NCI-H187 (cell line): ENCODE measurements at regions not wholly inside any gene's neighbourhood (a gene's known extent, or its start where the extent isn't known, plus 50 kb on each side); places are given as distances from the start of the nearest gene placed in this dataset.

Source experiments
- DNase-seq, 2 experiments: peaks; one replicate each; lab custom pipeline; 2025; lab: John Stamatoyannopoulos, UW

DNA sequence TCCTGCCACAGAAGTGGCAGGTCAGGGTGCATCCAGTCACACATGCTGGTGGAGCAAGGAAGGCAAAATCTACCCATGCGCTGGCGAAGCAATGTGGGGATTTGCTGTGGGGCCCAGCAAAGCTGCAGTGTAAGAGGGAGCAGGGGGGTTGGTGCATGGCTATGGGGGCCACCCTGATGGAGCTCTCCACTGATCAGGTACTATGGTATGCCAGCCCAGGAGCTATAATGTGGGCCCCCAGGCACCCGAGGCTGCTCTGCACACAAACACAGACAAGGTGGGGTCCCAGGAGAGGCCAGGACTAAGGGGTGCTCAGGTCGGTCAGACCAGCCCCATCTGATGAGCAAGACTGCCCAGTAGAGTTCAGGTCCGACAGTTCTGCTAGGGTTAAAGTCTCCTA, 213.5 kb downstream of the ZC3H11B start:
- DNase-seq: no peak

DNA sequence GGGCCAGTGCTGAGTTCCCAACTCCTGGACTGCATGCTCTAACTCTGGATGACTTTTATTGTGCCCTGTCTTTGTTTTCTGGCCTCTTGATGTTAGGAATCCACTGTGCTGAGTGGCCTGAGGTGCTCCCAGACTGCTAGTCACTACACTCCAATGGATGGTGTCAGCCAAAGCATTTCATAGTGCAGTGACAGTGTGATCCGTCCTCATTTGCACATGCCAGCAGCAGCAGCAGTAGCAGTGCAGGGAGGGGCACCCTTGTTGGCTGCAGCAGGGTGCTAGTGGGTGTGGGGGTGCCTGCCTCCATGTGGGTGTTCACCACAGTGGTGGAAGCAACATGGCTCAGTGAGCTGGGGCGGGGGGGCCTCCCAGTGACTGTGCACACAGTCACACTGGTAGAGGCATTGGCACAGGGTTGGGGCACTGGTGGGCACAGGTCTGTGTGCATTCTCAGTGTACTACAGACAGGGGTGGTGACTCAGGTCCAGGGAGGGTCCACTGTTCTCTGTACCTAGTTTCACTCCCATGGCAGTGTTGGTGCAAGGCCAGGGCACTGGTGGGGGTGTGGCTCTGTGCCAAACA, 214.0 kb downstream of the ZC3H11B start:
- no peak for DNase-seq

DNA sequence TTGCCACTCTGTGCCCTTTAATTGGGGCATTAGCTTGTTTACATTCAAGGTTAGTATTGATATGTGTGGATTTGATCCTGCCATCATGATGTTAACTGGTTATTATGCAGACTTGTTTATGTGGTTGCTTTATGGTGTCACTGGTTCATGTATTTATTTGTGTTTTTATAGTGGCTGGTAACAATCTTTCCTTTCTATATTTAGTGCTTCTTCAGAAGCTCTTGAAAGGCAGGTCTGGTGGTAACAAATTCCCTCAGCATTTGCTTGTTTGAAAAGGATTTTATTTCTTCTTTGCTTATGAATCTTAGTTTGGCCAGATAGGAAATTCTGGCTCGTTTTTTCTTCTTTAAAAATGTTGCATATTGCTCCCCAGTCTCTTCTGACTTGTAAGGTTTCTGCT, 215.4 kb downstream of the ZC3H11B start:
- no peak for DNase-seq

DNA sequence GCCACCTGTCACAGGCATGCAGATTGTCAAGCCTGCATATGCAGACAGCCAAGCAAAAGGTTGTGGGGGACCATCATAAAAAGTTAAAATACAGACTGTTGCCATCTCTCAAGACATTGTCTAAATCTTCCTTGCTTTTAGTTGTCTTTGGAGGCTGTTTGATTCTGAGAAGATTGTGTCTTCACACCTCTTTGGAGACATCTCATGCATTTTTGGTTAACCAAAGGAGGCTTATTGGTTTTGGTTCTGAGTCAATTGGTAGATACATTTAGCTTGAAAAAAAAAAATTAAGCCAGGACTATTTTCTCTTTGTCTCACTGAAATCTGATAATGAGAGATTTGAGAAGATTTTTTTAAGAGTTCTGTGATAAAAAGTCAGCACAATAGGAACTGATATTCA, 217.6 kb downstream of the LYPLAL1 start:
- DNase-seq: no peak

DNA sequence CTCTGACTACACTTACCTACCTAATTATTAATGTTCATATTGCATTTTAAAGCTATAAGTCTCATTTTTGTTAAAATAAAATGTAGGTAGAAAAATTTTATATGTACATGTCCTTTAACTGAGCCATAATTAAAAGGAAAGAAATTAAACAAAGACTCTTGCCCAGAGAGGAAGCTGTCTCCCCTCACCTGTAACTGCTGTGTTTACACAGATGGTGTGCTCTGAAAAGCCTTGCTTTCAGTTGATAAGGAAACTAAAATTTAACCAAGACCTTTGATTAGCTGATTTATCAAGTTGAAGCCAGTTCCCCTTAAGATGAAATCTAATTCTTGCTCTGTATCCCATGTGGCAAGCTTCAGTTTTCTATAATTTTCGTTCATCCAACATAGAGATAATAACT, 213.5 kb downstream of the LYPLAL1 start:
- DNase-seq: no peak

DNA sequence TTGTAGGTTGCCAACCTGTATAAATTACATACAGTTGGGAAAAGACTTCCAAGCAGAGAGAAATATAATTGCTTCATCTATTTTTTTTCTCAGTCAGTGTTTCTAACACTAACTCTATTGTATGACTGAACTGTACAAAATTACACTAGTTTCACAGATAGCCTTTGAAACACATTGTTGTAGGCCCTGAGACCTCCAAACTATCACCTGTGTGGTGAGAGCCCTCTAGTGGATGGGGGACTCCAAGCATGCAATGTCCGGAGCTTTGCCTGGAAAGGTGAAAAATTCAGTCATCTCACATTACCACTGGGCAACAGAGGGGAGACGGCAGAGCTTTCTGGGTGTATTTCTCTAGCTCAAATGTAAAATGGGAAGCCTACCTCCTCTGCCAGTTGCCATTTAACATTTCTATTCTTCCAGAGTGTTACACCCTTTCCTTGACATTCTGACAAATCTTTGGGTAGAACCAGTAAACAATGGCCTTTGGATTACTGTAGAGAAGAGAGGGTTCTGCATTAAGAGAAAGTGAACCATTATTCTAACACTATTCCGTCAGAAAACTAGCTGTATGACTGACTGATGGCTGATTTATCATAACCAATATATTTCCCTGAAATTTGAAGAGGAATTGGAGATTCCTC, 212.2 kb downstream of the LYPLAL1 start:
- DNase-seq: no peak

DNA sequence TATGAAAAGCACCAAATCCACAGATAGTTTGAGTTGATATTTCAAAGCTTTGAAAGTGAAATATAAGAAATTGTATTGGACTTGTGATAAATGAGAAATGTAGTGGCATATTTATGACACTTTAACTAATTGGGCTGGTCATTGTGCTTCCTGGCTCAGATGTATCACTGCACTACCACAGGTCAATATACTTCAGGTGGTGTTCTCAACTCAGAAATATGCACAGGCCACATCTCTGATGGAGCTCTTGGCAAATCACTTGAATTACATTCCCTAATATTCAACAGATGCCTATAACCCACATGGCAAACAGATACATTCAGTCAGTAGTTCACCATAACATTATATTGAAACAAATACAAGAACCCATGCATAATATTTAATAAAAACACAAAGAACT, 209.6 kb downstream of the LYPLAL1 start:
- no peak for DNase-seq

DNA sequence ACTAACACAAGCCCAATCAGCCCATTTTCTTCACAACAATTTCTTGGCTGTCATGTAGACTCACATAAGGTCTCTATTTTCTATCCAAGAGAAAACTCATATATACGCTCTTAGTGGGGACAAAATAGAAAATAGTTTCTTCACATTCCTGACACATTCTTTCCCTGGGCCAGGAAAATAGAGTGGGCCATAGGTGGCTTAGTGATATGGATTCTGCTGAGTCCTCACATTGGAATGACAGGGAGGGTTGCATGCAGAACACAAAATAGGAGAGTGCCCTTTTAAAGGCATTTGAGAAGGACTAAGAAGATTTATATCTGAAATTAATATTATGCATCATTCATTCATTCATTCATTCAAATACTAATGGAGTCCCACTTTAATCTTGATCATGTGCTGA, 207.7 kb downstream of the LYPLAL1 start:
- no peak for DNase-seq

DNA sequence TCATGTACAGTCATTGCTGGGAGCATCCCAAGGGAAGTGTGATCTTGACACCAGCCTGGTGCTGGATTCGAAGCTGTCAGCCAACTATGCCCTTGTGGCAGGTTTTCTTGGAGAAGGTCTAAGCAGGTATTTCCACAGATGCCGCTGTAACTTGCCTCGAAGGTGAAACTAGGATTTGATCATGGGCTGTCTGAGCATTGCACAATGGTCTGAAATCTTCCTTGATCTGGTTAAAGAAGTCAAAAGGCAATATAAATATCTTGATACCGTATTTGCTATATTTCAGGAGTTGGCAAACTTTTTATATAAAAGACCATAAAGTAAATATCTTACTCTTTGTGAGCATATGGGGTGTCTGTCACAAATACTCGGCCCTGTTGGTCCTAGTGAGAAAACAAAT, 206.8 kb downstream of the LYPLAL1 start:
- no peak for DNase-seq

DNA sequence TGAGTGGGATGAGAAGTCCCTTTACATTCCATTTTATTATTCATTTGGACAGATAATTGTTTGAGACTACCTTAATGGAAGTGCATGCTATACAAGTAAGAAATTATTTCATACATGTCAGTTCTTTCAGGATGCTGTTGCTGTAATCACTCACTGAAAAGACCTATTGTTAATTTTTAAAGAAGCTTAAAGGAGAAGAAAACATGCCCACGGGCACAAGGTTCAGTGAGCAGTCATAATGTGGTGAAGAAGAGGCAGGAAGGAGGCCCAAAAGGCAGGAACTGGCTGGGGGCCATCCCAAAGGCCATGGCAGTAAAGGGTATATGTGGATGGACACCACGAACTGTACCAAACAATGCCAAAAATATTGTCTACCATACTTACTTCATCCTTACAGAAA, 206.0 kb downstream of the LYPLAL1 start:
- DNase-seq: no peak

DNA sequence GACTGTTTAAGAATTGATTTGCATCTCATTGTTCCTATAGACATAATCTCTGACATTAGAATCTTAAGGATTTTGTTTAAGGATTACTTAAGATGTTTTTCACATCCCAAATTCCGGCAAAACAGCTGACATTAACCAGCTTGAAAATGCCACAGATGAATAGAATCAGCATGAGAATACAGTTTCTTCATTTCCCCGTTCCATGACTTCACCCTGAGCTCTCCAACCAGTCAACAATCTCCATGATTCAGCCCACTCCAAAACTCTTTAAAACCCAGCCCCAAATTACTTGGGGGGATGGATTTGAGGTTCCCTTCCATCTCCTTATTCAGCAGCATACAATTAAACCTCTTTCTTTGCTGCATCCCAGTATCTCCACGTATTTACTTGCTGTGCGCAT, 201.0 kb downstream of the LYPLAL1 start:
- no peak for DNase-seq

DNA sequence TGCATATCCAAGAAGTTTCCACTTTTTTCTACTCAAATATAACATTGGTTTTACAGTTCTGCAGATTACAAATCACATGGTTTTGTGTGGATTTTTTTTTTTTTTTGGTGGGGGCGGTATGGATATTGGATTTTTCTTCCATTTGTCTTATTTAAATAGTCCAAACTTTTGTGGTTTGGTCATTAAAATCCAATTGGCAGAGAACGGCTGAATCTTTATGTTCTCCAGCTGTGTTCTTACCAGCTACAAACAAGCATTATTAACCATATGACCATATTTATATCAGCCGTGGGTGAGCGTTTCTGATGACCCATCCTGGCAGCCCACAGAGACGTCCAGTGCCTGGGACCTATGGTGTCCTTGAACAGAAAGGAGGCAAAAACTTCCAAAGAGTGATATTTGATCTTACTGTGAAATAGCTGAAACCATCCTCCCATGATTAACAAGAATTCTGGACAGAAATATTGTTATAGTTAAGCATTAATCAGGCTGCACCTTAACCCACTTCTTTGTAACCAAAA, 200.4 kb downstream of the LYPLAL1 start:
- no peak for DNase-seq

DNA sequence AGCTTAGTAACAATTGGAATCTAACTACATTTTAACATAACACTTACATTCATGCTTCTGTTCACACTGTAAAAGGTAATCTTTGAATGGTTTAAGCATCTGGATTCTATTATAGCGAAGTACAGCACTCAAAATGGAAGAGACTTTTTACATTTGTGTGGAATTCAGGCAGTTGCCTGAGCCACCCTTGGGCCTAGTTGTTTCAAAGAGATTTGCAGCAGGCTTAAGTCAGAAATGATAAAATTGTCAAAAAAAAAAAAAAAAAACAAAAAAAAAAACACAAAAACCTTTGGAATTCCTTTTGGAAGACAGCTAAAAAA, 199.9 kb downstream of the LYPLAL1 start:
- no peak for DNase-seq

DNA sequence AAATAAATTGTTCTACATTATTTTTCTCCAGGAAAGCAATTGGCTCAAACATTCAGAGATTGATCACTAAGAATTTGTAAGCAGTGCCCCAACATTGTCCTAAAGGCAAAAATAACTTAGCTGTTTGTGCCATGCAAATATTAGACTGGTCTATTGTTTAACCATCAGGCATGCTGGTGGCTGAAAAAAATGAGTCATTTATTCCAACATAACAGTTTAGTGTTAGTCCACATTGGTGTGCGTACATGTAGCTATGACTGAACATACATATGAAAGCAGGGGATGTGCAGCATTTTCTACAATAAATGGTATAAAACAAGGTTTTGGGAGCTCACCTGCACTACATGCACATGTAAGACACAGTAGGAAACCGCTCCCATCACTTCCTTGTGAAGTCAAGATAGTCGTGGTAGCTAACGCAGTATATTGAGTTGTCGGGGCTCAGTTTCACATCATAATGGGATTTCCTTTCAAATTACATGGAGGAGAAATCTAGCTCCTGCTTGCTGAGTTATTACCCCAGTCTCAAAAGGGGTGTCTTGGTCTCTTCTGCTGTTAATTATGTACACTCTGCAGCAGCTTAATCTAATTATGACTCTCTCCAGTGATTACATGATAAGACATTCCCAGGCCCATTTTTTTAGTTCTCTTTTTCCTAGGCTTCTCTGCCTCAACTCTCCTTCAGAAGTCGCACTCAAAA, 199.4 kb downstream of the LYPLAL1 start:
- DNase-seq: no peak

DNA sequence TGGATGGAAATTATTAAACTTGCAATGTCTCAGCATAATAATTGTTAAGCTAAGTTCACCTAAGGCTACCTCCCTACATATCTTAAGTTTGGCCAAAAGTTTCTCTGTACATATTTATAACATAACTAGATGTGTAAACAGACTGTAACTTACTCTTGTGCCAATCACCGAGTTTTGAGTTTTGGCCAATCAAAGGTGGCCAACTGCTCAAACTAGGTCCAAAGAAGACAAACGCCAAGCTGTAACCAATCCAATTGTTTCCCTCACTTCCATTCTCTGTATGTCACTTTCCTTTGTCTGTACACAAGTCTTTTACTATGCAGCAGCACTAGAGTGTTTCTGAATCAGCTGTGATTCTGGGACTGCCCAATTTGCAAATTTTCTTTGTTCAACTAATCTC, 197.8 kb downstream of the LYPLAL1 start:
- DNase-seq: no peak

DNA sequence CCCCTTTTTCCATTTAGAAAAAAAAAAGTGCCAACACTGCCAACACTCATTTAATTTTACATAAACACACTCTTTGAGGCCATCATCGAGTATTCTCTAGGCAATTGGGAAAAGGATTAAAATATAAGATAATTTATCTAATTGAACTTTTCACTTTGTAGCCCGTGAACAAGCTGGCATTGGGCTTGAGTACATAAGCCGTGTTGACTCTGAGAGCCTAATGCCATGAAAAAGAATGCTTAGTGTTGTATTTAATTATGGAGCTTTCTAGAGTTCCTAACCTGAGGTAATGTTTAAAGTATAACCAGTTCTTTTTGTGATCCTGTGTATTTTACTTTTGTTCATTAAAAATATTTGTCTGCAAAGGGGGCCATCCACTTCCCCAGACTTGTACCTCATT, 193.8 kb downstream of the LYPLAL1 start:
- no peak for DNase-seq

DNA sequence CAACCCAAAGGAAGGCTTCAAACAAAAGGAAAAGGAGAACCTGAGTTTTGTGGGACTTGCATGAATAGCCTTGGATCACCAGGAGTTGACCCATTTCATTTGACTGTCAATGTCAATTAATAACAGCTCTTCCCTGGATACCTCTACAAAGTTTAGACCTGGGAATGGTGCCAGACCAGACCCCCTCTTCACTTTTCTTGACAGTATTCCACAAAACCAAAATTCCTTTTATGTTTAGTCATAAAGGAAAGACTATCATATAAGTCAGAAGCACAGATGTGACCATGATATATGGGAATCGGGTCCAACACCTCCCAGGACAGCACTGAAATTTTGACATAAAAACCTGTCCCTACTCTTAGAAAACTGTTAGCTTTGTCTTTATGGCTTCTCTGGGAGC, 191.8 kb downstream of the LYPLAL1 start:
- DNase-seq: no peak

DNA sequence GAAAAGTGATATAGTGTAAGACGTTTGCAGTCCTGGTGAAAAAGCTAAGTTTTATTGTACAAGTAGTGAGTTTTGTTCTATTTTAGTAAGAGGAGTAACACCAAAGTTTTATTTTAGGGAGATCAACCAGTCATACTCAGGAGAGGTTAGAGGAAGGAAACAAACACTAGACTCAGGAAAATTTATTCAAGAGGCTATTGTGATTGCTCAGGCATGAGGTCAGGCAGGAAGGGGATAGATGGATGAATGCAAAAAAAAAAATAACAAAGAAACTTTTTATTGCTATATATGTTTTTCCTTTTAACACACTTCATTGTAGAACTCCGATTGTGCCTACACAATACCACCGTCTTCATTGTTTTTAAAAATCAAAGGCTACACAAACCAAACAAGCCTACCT, 189.0 kb downstream of the LYPLAL1 start:
- DNase-seq: no peak

DNA sequence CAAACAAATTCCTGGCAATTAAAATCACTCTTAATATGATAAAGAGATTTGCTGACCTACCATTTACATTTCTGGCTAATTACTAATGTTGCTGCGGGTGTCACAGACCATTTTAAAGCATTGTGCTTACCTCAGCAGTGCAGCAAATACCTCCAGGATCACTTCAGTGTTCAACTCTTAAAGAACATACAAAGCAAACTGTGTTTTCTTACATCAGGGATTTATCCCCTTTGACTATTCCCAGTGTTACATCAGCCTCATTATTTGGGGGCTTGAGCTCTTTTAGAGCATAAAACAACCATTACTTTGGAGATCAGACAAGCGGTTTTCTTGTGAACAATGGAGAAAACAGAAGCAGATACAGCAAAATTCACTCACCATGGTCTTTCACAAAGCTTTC, 185.4 kb downstream of the LYPLAL1 start:
- no peak for DNase-seq

DNA sequence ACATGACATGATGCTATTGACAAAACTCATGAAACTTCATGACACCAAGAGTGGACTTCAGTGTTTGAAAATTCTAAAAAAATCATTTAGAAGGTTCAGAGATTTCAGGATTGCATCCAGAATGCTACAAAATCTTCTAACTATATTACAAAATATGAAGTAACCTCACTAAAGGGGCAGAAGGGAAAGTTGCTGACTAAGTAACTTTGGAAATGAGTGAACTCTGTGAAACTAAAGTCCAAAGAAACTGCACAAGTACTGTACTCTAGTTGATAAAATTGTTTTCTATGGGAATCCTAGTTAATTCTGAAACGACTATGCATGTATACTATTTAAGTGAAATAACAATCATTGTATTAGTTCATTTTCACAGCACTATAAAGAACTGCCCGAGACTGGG, 184.4 kb downstream of the LYPLAL1 start:
- DNase-seq: no peak

DNA sequence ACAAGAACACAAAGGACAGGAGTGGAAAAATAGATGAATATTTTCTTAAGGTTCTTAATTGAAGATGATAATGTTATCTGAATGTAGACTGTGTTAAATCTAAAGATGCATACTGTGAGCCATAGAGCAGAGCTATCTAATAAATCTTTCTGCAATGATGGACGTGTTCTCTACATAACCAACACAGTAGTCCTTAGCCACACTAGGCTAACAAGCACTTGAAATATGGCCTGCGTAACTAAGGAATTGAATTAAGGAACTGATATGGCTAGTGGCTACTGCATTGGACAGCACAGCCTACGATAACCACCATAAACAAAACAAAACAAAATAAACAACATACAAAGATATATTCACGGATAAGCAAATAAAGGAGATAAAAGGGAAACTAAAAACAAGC, 181.3 kb downstream of the LYPLAL1 start:
- no peak for DNase-seq

DNA sequence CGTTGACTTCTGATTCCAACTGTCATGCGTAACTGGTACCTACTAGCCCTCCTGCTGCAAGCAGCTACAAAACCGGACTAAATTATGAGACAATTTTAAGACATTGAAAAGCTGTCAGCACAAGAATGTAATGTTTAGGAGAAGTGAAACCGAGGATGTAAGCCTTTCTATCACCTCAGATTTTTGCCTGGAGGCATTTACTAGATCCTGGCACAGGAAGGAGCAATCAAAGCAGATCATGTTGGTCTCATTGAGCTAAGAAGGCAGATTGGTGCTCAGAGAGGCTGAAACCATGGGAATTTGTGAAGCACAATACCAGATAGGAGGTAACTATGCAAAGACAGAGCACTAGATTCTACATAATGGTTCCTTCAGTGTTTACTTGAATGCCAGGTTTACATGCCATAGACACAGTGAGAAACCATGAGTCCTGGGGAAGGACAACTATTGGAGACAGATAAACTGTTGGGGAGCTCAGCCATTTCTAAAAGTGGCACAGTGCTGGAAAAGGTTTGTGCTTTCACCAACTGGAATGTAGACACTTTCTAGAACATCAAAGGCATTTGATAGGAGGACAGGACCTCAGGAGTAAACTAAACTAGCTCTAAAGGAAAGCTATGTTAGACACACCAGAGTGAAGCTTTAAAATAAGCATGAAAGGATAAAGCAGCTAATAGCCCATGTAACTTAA, 179.4 kb downstream of the LYPLAL1 start:
- DNase-seq: no peak
